GM19328 (cell line): ENCODE measurements at regions not wholly inside any gene's neighbourhood (a gene's known extent, or its start where the extent isn't known, plus 50 kb on each side); places are given as distances from the start of the nearest gene placed in this dataset.
"Not testable (repeated sequence)": the region's sequence is repeated elsewhere in the genome, so short reads cannot be mapped to it uniquely, and the experiment has no call there.

Source experiments
- ATAC-seq: cut with Tn5 transposase; IDR thresholded peaks from one replicate; pipeline ENCODE4 v1.9.1; 2021; ENCODE audit warnings: mild to moderate bottlenecking, moderate library complexity; ENCODE audit not compliant: unreplicated experiment

- ATAC-seq: no peak
Observed at GRCh38 chr6:4341078-4341797, 205.9 kb upstream of the ECI2 start.

GRCh38 chr6:4340544-4340943 lies 205.2 kb upstream of the ECI2 start:
- ATAC-seq: no peak

GRCh38 chr6:4338884-4339283 lies 203.5 kb upstream of the ECI2 start:
- no peak for ATAC-seq

DNA sequence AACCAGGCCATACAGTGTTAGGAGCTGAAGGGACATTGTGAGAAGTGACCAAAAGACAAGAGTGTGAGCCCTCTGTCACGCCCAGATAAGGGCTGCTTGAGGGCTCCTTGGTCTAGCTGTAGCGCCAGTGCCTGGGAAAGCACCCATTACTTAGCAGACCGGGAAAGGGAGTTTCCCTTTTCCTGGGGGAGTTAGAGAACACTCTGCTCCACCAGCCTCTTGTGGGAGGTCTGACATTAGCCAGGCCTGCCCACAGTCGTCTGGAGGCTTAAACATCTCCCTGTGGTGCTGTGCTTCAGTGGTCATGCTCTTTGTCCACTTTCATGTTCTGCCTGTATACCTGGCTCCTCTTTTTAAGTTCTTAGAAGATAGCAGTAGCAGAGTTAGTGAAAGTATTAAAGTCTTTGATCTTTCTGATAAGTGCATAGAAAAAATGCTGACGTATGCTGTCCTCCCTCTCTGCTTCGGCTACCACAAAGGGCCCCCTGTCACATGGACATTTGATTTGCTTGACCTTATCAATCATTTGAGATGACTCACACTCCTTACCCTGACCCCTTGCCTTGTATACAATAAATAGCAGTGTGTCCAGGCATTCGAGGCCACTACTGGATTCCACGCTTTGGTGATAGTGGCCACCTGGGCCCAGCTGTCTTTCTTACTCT lies 201.5 kb upstream of the ECI2 start:
- ATAC-seq: no peak

DNA sequence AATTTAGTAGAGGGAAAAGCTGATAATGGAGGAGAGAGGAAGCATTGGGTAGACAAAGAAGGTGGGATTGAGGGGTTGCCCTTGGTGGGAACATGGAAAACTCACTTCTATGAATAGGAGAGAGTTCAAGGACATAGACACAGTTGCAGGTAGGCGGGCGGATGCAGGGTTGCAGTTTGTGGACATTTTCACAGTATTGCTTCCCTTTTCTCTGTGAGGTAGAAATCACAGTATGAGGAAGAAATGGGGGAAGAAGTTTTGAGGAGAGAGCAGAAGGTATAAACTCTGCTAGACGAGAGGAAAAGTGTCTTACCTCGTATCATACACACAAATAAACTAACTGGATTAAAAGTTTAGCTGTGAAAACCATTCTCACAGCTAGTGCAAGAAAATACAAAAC lies 200.7 kb upstream of the ECI2 start:
- no peak for ATAC-seq

DNA sequence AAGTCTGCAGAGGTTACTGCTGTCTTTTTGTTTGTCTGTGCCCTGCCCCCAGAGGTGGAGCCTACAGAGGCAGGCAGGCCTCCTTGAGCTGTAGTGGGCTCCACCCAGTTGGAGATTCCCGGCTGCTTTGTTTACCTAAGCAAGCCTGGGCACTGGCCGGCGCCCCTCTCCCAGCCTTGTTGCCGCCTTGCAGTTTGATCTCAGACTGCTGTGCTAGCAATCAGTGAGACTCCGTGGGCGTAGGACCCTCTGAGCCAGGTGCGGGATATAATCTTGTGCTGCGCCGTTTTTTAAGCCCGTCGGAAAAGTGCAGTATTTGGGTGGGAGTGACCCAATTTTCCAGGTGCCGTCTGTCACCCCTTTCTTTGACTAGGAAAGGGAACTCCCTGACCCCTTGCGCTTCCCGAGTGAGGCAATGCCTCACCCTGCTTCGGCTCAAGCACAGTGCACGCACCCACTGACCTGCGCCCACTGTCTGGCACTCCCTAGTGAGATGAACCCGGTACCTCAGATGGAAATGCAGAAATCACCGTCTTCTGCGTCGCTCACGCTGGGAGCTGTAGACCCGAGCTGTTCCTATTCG lies 198.9 kb upstream of the ECI2 start:
- ATAC-seq: not testable (repeated sequence)

DNA sequence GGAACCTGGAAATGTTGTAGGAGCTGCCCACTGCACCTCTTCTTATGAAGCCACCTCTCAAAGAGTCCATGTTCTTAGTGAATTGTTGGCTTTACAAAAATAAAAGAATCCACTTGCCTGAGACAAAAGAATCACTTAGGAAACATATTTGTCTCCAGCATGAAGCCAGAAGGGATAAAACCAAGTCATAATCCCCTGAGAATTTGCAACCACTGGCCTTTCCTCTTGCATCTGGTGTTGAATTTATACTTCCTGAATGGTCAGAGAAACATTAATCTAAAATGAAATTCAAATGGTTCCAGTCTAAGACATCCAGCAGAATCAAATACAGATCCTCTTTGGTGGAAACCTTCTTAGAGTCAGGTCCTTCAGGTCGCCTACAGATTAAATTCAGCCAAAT lies 192.5 kb upstream of the ECI2 start:
- no peak for ATAC-seq

DNA sequence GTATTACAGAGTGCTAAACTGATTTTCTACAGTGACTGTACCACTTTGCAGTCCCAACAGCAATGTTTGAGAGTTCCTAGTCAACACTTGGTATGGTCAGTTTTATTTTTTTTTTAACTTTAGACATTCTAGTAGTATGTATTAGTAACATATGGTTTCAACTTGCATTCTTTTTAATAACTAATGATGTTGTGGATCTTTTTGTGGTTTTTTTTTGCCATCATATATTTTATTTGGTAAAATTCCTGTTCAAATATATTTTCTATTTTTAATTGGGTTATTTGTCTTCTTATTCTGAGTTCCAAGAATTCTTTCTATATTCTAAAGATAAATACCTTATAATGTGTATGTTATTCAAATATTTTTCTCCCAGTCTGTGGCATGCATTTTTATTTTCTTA lies 189.4 kb upstream of the ECI2 start:
- ATAC-seq: no peak

DNA sequence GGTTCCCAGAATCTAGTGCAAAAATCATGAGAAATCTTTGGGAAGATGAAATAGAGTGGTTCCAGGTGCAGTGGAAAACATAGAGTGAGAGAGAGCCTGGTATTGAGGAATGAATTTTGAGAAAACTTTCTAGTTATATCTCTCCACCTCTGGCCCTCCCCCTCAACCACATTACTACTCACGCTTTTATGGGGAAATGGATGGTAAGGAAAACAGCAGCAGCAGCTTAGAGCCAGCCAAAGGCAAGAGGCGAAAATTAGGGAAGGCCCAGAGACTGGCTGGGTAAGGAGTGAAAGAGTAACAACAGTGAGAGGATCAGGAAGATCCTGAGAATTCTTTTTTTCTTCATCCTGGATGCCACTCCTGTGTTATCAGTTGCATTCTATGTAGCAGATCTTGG lies 187.9 kb upstream of the ECI2 start:
- no peak for ATAC-seq

DNA sequence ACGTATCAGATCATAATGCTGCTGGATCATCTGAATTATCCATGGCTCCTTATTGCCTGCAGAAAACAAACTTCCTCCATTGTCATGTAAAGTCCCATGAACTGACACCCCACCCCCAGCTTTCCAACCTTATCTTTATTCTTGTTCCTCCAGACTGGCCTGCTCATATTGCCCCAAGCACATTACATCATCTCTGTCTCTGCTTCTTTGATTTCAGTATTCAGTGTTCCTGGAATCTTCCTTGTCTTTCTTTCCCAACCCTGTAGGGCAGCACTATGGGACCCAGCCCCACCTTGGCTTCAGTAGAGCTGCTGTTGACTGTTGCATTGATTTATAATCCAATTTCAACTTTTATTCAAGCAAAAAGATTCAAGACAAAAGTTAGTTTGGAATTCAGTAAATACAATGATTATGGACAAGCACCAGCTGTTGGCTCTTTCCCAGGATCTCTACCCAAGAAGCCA lies 187.5 kb upstream of the ECI2 start:
- no peak for ATAC-seq

DNA sequence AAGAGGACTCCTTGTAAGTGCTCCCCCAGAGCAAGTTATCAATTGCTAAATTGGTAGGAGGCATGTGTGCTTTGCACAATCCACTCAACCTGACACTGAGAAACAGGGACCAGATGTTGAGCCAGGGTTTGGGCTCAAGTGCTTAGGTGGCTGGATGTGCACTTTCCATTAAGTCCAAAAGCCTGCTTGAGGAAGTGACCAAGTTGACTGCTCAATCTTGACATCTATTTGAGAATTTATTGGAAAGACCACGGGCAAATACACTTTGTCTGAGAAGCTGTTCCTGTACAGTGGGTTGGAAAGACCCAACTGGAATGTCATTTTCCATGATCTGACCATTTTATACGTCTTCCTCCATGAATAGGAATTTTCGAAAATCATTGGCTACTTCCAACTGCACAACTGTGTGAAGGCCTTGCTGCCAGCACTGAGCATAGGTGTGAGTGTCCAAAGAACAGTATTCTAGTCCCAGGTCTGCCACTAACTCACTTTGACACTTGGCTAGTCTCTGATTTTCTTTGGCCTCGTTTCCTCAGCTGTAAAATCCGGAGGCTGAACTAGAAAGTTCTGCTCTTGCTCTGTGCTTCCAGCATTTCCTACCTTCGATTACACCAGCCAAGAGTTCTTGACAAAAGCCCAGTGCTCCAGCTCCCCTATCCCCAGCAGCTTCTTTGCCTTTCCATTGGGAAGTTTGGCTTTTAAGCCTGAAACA lies 186.9 kb upstream of the ECI2 start:
- no peak for ATAC-seq

- ATAC-seq: no peak
Observed at GRCh38 chr6:4320860-4321259, 185.5 kb upstream of the ECI2 start.

DNA sequence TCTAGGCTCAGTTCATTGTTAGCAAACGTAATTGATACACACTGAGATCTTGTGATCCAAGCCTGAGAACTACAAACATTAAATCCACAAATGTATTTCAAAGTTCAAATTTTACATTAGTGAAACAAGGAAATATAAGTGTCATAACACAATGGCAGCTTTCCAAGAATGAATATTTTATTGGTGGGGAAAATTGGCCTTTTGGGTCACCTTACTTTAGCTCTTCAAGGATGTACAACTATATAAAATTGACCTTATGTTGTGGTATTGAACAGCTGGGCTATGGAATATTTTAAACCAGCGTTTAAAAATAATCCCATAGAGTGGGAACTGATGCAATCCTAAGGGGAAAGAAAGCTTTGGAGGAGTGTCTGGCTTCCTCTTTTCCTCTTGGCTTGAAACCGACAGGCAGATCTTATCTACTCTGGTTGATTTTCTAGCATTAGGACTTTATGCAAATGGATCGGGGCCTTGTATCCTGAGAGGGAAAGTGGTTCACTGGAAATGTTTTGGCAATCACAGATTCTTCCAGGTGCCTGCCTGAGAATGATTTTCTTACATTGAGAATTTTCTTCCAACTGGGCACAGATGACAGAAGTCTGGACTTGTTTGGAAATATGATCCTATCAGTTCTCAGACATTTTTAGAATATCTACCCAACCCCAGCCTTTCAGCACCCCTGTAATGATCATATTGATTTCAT lies 184.8 kb upstream of the ECI2 start:
- ATAC-seq: no peak

DNA sequence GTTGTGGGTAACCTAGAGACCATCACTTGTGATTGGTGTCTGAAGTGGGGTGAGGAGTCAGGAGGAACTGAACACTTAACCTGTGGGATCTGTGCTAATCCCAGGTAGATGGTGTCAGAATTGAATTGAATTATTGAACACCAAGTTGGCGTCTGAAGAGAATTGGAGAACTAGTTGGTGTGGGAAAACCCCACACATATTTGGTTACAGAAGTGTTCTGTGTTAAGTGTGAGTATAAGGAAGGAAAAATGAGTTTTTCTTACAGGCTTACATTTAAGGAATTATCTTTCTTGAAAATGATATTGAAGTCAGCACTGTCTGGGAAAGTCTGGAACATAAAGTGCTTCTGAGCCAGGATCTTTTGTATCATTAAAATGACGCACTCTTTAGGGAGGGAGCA lies 182.9 kb upstream of the ECI2 start:
- no peak for ATAC-seq

GRCh38 chr6:4316867-4317400 lies 181.6 kb upstream of the ECI2 start:
- no peak for ATAC-seq

GRCh38 chr6:4314201-4314707 lies 178.9 kb upstream of the ECI2 start:
- no peak for ATAC-seq

- ATAC-seq: no peak
Observed at GRCh38 chr6:4313044-4313686, 177.8 kb upstream of the ECI2 start.

GRCh38 chr6:4311976-4312860 lies 176.8 kb upstream of the ECI2 start:
- ATAC-seq: no peak

DNA sequence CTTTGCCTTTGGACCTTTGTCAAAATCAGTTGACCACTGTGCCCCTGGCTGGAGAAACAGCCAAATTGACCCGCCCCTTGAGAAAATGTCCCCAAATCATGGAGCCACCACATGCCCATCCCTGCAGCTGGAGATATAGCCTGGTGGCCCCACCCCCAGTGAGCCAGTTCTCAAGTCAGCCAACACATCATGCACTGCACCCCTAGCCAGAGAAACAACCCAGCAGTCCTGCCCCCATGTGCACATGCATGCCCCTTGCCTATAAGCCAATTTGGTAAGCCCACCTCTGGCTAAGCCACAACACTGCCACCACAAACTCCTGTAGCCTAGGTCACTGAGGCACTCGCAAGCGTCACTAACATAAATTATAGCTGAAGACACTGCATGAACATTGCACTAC lies 174.2 kb upstream of the ECI2 start:
- ATAC-seq: no peak
